ENCODE measurements at regions not wholly inside any gene's neighbourhood (a gene's known extent, or its start where the extent isn't known, plus 50 kb on each side); places are given as distances from the start of the nearest gene placed in this dataset.
"Not testable (repeated sequence)": the region's sequence is repeated elsewhere in the genome, so short reads cannot be mapped to it uniquely, and the experiment has no call there.

GRCh38 chr21:8987896-8988295 is 1533.5 kb upstream of the TPTE start:
- DNase-seq (ENCODE audit: low spot score), result not testable (repeated sequence)

GRCh38 chr21:8988696-8989095 is 1532.7 kb upstream of the TPTE start:
- peak; percentile 79 for DNase-seq (ENCODE audit: low spot score)

DNA sequence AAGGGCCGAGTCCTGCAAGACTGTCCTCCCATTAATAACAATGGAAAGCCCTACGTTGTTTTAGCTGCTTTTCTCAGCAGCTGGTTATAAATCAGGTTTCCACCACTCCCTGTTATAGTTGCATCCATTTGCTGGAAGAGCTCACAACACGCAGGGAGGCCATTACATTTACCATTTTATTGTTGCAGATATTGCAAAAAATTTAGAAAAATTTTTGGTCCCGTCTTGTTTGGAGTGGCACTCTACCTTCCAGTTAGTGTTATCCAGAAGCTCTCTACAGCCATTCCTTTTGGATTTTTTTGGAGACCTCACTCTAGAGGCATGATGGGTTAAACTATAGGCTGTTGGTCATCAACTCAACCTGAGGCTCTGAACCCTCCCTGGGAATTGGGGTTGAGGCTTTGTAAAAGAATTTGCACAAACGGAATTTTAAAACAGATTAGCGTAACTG is 1532.1 kb upstream of the TPTE start:
- DNase-seq (ENCODE audit: low spot score), result peak; percentile 91

DNA sequence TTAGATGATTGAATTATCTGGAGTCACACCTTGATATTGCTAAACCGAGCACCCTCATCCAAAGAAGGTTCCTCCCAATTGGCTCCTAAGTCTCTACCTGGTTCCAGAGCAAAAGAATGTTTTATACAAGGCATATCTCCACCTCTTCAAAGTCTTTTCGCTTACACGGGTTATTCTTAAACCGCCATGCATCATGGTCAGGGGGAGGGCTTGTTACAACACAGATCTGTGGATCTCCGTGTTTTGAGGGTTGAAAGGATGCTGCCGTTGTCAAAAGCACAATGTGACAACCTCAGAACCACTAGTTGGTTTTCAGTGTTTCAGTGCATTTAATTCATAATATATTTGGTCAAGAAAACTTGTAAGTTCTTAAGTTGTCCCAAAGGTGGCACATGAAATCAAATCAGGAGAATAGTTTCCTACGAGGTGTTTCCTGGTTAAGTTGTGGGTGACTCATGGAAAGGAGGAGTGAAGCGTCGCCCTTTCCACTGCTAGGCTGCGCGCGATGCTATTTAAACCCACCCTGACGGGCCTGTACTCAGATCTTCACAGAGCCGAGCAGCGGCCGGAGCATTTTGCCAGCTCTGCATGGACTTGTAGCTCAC is 1531.6 kb upstream of the TPTE start:
- DNase-seq (ENCODE audit: low spot score), result peak; percentile 88

DNA sequence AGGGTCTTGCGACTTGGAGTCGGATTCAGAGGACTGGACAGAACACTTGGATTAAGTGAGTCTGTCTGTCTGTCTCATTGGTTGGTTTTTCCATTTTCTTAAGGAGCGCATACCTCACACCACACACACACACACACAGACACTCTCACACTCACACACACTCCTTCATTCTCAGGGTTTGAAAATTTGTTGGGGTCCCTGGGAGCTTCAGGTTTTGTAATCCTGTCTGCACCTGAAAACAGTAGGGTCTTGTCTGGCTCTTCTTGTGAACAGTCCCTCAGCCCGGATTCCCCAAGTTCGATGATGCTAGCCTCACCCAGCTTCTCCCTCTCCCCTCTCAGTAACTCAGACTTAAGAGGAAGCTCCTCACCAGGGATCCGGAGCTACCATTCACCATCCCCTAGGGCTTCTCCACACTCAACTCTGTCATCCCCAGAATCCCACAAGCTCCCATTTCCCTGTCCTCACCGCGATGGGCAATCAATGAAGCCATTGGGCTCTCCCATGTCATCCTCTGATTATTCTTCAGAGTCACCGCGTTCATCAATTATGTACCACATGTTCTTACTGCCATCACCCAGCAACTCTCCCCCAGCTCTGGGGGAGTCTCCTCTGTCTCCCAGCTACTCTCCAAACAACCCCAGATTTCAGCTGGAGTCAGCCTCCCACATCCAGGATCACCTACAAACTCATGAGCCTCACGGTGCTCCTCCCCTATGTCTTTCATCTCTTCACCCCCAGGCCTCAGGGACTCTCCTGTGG is 1530.9 kb upstream of the TPTE start:
- DNase-seq (ENCODE audit: low spot score), result peak; percentile 87

DNA sequence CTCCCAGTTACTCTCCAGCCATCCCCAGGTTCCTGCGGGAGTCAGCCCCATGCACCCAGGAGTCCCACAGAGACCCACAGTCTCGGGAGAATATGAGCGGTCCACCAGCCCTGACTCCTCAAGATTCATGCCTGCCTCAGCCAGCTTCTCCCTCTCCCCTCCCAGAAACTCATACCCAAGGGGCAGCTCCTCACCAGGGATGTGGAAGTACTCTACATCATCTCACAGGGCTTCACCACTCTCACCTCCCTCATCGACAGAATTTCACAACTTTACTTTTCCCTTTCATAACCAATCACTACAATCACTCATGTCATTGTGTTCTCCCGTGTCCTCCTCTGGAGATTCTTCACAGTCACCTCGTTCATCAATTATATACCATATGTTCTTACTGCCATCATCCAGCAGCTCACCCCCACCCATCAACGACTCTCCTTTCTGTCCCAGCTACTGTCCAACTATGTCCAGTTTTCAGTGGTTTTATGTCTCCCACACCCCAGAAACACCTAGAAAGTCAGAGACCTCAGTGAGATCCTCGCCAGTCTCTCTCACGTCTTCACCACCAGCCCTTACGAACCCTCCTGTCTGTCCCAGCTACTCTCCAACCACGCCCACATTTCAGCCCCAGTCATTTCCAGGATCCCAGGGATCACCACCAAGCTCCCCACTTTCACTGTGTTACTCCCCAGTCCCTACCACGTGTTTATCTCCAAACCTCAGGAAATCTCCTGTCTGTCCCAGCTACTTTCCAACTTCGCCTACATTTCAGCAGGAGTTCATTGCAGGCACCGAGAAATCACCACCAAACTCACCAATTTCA is 1530.1 kb upstream of the TPTE start:
- DNase-seq (ENCODE audit: low spot score), result peak; percentile 87

GRCh38 chr21:8991968-8992621 is 1529.3 kb upstream of the TPTE start:
- peak; percentile 86 for DNase-seq (ENCODE audit: low spot score)

DNA sequence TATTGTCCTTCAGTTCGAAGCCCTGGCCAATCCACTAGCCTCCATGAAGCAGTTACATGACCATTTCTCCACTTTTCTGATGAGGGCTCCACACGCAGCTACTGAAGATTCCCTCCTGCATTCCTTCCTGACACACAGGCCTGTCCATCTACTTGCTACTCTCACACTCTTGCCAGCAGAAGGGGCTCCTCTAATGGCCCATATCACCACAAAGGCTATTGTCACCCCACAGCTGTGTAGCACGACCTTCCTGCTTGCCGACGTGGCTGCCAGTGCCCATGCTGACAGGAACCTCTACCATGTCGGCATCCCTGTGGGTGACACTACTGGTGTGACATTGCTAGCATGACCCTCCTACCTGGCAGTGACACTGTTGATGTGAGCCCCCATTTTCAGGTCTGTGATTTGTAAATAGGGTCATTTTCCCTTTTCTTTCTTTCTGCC is 1528.6 kb upstream of the TPTE start:
- peak; percentile 94 for DNase-seq (ENCODE audit: low spot score)

DNA sequence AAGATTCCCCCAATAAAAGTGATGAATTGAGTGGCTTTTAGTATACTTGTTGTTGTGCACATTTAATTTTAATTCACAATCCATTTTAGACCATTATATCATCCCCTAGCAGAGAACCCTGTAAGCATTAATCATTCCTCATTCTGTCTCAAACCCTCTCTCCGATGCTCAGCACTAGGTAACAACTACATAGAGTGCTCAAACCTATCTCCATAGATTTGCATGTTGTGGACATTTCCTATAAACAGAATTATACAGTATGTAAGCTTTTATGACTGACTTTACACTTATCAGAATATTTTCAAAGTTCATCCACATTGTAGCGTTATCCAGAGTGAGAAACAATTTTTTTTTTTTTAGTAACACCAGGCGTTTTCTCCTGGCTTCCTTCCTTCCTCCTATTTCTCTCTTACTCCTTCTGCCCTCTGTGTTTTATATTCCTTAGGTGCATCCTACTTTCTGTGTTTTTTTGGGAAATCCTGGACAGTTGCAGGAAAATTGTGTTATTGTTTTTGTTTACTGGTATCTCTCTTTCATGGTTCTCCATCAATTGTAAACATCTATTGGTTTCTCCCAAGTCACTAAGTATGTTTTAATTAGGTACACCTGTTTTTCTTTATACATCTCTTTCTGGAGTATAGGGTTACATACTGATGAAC is 1528.0 kb upstream of the TPTE start:
- peak; percentile 96 for DNase-seq (ENCODE audit: low spot score)

DNA sequence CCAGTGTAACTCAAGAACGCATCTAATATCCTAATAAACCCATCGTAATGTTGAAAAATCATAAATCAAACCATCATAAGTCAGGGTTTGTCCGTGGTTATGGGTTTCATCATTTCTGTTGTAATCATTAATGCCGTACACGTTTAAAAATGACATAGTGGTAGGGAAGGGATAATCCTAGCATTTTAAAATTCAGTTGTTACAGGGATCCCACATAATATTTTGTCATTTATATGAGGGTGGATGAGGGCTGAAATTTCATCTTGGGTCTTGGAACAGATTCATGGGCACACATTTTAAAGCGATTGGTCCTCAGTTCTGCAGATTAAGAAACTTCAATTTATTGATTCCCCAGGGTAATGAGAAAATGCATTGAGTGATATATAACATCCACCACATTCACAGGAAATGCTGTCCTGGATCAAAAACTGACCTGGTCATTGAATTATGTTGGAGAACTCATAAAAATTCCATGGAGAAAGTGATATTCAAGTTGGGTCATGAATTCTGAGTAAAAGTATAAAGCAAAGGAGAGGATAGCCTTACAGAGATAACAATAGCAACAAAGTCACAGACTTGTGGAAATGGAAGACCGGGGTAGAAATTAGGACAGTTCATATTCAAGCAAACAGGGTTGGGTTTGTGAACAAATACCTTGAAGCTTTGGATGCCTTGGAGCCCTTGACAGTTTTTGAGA is 1527.3 kb upstream of the TPTE start:
- peak; percentile 94 for DNase-seq (ENCODE audit: low spot score)

- DNase-seq (ENCODE audit: low spot score), result peak; percentile 95
Observed at GRCh38 chr21:8994640-8995511, 1526.5 kb upstream of the TPTE start.

GRCh38 chr21:8996487-8996968 is 1524.9 kb upstream of the TPTE start:
- peak; percentile 87 for DNase-seq (ENCODE audit: low spot score)

GRCh38 chr21:8997011-8997440 is 1524.4 kb upstream of the TPTE start:
- DNase-seq (ENCODE audit: low spot score), result peak; percentile 91

GRCh38 chr21:8997443-8998390 is 1523.7 kb upstream of the TPTE start:
- DNase-seq (ENCODE audit: low spot score), result peak; percentile 95

GRCh38 chr21:8998480-8998879 is 1522.9 kb upstream of the TPTE start:
- DNase-seq (ENCODE audit: low spot score), result peak; percentile 88

DNA sequence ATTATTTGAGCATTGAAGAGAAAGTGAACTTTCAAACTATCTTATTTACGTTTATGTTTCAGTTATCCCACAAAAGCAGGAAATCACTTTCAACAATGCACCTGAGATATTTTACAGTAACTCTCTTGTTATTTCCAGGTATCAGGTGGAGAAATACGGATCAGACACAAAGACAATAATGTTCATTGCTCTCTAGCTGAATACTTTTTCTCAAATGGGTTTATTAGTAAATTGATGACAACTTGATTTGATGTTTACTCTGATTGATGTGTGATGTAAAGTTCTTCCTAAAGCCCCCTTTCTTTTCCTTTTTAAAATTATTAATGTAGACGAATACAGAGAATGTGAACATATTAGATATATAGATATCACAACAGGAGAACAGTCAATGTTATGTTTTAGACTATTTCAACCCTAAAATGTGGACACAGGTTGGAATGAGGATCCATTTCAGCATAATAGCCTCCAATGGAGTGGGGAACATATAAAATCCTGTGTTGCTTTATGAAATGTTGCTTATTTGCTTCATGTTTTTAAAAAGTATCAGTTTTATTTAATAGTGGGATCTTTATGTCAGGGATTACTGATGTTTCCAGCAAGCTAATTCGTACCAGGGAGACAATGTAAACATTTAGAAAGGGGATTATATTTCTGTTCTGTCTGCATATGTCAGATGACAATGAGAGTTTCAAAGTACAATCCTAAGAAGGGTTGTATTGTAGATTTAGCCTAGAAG is 1522.3 kb upstream of the TPTE start:
- peak; percentile 91 for DNase-seq (ENCODE audit: low spot score)

DNA sequence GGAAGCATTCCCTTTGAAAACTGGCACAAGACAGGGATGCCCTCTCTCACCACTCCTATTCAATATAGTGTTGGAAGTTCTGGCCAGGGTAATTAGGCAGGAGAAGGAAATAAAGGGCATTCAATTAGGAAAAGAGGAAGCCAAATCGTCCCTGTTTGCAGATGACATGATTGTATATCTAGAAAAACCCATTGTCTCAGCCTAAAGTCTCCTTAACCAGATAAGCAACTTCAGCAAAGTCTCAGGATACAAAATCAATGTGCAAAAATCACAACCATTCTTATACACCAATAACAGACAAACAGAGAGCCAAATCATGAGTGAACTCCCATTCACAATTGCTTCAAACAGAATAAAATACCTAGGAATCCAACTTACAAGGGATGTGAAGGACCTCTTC is 1521.3 kb upstream of the TPTE start:
- not testable (repeated sequence) for DNase-seq (ENCODE audit: low spot score)

DNA sequence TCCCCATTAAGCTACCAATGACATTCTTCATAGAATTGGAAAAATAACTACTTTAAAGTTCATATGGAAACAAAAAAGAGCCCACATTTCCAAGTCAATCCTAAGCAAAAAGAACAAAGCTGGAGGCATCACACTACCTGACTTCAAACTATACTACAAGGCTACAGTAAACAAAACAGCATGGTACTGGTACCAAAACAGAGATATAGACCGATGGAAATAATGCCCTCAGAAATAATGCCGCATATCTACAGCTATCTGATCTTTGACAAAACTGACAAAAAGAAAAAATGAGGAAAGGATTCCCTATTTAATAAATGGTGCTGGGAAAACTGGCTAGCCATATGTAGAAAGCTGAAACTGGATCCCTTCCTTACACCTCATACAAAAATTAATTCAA is 1520.7 kb upstream of the TPTE start:
- peak; percentile 64 for DNase-seq (ENCODE audit: low spot score)
